COR-L47 (cell line): ENCODE measurements at regions not wholly inside any gene's neighbourhood (a gene's known extent, or its start where the extent isn't known, plus 50 kb on each side); places are given as distances from the start of the nearest gene placed in this dataset.

ENCODE experiments used
- DNase-seq: peaks from one replicate; lab custom pipeline; 2025; lab: John Stamatoyannopoulos, UW

GRCh38 chr14:86722612-86723253, 1192.8 kb downstream of the FLRT2 start:
- no peak for DNase-seq

DNA sequence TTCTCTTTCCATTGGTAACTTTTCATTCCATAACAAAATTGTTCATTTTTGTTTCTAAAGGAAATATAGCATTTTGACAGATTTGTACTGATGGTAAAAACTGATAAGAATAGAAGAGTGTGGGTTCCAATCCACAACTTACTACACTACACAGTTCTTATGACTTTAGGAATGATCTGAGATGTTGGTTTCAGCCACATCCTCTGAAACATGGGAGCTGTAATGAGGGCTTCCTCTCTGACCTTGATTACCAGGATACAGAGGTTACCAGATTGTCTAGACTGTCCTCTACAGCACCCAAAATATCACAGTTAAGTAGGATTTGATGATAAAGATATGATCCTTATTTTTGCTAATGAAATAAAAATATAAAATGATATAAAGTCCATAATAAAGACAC, 1184.6 kb downstream of the FLRT2 start:
- no peak for DNase-seq

GRCh38 chr14:86714153-86714552, 1184.2 kb downstream of the FLRT2 start:
- no peak for DNase-seq

DNA sequence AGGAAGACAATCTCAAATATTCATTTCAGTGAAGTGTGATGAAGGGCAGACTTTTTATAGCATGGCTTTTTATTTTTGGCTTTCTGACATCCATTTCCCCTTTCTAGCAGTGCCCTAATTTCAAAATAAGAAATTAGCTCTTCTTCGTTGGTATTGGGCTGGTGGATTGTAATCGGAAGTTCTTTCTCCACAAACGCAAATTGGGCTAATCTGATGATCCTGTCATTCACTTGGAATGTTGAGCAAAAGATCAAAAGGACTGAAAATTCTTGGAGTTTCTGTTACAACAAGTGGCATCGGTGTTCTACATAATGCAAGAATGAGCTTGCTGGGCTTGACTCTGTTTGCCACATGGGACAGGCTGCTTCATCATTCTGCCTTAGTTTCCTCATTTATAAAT, 1182.8 kb downstream of the FLRT2 start:
- DNase-seq, result no peak

DNA sequence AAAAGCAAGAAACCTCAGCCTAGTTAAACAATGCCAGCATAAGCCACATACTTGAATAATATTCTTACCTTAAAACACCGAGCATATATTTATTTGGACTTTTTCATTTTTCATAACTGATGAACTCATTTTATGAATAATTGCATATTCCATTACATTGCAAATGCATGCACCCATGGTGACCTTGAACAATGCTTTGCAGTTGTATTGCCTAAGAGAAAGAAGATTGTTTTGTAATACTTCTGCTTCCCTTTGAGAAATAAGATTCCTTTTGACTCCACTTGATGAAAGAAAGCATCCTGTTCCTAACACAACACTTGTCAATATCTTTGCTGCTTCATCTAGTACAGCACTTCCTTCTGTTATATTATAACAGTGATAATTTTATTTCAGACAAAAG, 1182.2 kb downstream of the FLRT2 start:
- no peak for DNase-seq

- DNase-seq, result no peak
Observed at GRCh38 chr14:86708846-86709339, 1178.9 kb downstream of the FLRT2 start.

GRCh38 chr14:86707071-86707470, 1177.1 kb downstream of the FLRT2 start:
- DNase-seq, result no peak

DNA sequence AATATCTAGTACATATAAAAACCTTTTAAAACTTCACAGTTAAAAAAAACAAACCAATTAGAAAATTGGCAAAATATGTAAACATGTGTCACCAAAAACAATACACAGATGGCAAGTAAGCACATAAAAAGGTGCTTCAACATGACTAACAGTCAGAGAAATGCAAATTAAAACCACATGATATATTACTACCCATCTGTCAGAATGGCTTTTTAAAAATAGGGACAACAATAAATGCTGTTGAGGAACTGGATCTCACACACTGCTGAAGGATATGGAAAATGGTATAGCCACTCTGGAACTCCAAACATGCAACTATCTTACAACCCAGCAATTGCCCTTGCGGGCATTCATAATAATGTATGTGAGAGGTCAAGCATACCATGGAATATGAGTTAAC, 1153.6 kb downstream of the FLRT2 start:
- no peak for DNase-seq

DNA sequence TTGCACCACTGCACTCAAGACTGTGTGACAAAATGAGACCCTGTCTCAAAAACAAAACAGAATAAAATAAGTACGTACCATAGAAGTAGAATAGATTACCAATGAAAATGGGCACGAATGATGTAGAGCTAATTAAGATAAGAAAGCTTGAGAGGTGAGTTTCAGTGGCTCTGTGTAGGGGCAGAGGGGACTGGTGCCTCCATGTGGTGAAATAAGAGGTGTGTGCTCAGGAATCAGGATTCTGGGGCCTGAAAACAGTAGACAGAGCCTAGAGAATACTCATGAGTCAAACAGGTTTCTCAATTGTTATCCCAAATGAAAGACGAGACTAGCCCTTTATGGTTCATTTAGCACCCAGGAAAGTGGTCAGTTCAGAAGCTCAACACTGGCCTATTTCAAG, 1145.1 kb downstream of the FLRT2 start:
- no peak for DNase-seq

- DNase-seq, result no peak
Observed at GRCh38 chr14:86673523-86673969, 1143.6 kb downstream of the FLRT2 start.

- DNase-seq, result no peak
Observed at GRCh38 chr14:86672080-86672479, 1142.1 kb downstream of the FLRT2 start.

DNA sequence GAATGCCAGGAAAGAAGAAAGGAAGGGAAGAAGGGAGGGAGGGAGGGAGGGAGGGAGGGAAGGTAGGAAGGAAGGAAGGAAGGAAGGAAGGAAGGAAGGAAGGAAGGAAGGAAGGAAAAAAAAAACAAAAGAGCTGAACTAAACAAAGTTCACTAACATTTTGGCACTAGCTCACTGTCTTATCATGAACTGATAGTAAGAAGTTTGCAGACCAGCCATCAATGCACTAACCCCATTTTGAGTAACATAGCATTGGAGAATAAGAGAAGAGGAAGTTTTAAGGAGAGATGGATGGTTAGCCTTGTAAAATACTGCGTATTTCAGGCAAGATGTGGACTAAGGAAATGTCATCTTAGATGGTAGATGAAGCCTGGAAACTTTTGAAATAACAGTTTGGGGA, 1136.0 kb downstream of the FLRT2 start:
- DNase-seq, result no peak

DNA sequence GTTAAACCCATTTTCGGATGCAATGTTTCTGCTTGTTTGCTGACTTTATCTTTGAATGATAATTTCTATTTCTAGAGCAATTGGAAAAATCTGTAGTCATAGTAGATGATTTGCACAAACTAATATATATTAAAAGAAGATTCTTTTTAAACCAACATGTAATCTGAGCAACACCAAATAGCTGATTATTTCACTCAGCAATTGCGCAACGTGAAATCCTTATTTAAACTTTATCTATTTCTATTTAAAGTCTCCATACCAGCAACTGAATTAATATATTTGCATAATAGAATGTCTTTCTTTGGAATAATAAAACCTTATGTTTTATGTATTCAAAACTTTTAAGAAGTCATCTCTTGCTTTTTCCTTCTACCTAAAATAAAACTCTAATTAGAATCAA, 1132.4 kb downstream of the FLRT2 start:
- no peak for DNase-seq

GRCh38 chr14:86654558-86655184, 1124.7 kb downstream of the FLRT2 start:
- DNase-seq, result peak; percentile 63

- no peak for DNase-seq
Observed at GRCh38 chr14:86652526-86652925, 1122.6 kb downstream of the FLRT2 start.

GRCh38 chr14:86646696-86647690, 1117.0 kb downstream of the FLRT2 start:
- DNase-seq, result no peak

DNA sequence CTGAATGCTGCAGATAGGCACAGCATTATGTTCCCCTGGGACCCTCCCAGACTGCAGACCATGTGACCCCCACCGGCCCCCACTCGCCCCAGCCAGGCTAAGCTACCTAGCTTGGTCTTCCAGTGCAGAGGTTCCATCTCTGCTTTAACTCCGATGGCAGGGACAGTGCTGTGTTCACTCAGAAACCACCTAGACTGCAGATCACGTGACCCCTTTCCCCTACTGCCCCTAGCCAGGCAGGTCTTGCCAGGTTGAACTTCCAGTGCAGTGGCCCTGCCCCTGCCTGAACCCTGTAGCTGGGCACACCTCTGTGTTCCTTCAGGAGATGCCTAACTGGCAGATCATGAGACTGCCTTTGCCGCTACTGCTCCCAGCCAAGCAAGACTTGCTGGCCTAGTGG, 1116.2 kb downstream of the FLRT2 start:
- DNase-seq, result no peak

DNA sequence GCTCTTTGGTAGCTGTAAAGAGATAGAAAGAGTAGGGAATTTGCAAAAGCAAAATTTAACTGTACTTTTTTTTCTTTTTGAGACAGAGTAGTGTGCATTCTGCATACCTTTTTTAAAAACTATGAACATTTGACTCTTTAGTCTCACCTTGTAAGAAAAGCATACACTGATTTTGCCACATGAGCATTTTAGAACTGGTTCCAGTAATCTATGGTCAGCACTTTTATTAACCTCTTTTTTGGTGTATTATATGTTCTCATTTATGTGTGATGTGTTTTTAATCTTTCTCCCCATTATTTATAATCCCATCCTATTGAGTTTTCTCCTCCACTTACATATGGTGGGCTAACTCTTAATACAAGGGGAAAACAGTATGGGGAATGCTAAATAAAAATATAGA, 1111.4 kb downstream of the FLRT2 start:
- DNase-seq, result no peak

GRCh38 chr14:86640288-86640687, 1110.3 kb downstream of the FLRT2 start:
- DNase-seq, result no peak

DNA sequence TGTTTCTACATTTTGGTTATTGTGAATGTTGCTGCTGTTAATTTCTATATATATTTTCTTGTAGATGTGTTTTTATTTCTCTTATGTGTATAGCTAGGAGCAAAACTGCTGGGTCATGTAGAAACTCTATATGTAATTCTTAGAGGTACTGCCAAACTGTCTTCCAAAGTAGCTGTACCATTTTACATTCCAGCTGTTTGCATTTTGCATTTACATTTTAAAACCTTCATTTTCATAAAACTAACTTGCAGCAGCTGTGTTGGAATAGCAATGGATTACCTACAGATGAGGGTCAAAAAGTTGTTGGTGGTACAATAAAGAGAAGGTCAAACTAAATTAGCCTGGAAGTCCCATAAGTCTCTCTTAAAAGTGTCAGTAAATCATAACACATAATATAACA, 1109.7 kb downstream of the FLRT2 start:
- no peak for DNase-seq

- DNase-seq, result no peak
Observed at GRCh38 chr14:86639146-86639545, 1109.2 kb downstream of the FLRT2 start.

GRCh38 chr14:86627080-86627479, 1097.1 kb downstream of the FLRT2 start:
- DNase-seq, result no peak

GRCh38 chr14:86626530-86626929, 1096.6 kb downstream of the FLRT2 start:
- DNase-seq, result no peak
